Endometrium (tissue), 2 donors: ENCODE measurements at regions not wholly inside any gene's neighbourhood (a gene's known extent, or its start where the extent isn't known, plus 50 kb on each side); places are given as distances from the start of the nearest gene placed in this dataset.

Experiments used
- FAIRE-seq: peaks from 2 replicates; lab custom pipeline; 2012; peaks lifted over from hg19 to GRCh38; lab: Jason Lieb, UNC
- donor health status: control.
- donor health status: control.

GRCh38 chr6:9521152-9521530 is 893.7 kb downstream of the TFAP2A start:
- FAIRE-seq = no peak

GRCh38 chr6:9520417-9521151 is 894.3 kb downstream of the TFAP2A start:
- FAIRE-seq = no peak

GRCh38 chr6:9518431-9518830 is 896.4 kb downstream of the TFAP2A start:
- FAIRE-seq = no peak

- no peak for FAIRE-seq
These were observed 897.1 kb downstream of the TFAP2A start for GRCh38 chr6:9517806-9518205.

- FAIRE-seq = no peak
These were observed 899.0 kb downstream of the TFAP2A start for GRCh38 chr6:9515633-9516606.

GRCh38 chr6:9514146-9514545 is 900.7 kb downstream of the TFAP2A start:
- no peak for FAIRE-seq

GRCh38 chr6:9511157-9511556 is 903.7 kb downstream of the TFAP2A start:
- FAIRE-seq = no peak

GRCh38 chr6:9507136-9507895 is 907.6 kb downstream of the TFAP2A start:
- FAIRE-seq = no peak

GRCh38 chr6:9504191-9504590 is 910.7 kb downstream of the TFAP2A start:
- FAIRE-seq = no peak

- no peak for FAIRE-seq
These were observed 911.6 kb downstream of the TFAP2A start for GRCh38 chr6:9503111-9503761.

GRCh38 chr6:9499709-9500108 is 915.2 kb downstream of the TFAP2A start:
- FAIRE-seq = no peak

GRCh38 chr6:9496837-9497236 is 918.0 kb downstream of the TFAP2A start:
- FAIRE-seq = no peak

- FAIRE-seq = no peak
These were observed 920.0 kb downstream of the TFAP2A start for GRCh38 chr6:9494864-9495263.

GRCh38 chr6:9492790-9493189 is 922.1 kb downstream of the TFAP2A start:
- no peak for FAIRE-seq

GRCh38 chr6:9487128-9487527 is 927.7 kb downstream of the TFAP2A start:
- no peak for FAIRE-seq

GRCh38 chr6:9485992-9486391 is 928.9 kb downstream of the TFAP2A start:
- FAIRE-seq = no peak

GRCh38 chr6:9484686-9485085 is 930.2 kb downstream of the TFAP2A start:
- FAIRE-seq = no peak

GRCh38 chr6:9484091-9484490 is 930.8 kb downstream of the TFAP2A start:
- no peak for FAIRE-seq

- FAIRE-seq = no peak
These were observed 932.7 kb downstream of the TFAP2A start for GRCh38 chr6:9482030-9482738.

- no peak for FAIRE-seq
These were observed 933.4 kb downstream of the TFAP2A start for GRCh38 chr6:9481292-9482029.

GRCh38 chr6:9468277-9468676 is 946.6 kb downstream of the TFAP2A start:
- no peak for FAIRE-seq
